ENCODE measurements at regions not wholly inside any gene's neighbourhood (a gene's known extent, or its start where the extent isn't known, plus 50 kb on each side); places are given as distances from the start of the nearest gene placed in this dataset.

GRCh38 chr11:134932761-134933160, 520.7 kb upstream of the B3GAT1 start:
- Histone ChIP-seq H3K4me3 (no peak overlapping the region), H3K27ac (no peak overlapping the region), H3K4me1 (ENCODE audit: insufficient read depth) (no peaks in the 10 kb centered on the region), H3K36me3 (no peaks in the 10 kb centered on the region), H3K9me3 (no peaks in the 10 kb centered on the region), H3K27me3 (no peaks in the 10 kb centered on the region)
- no peak for DNase-seq
- intact Hi-C loops (cut with DNase I): no loop called here
- 45 to 56% (median 49%) methylated on average over 3 of the region's 3 CpGs for WGBS, 3 donors
- TF ChIP-seq CTCF (IDR thresholded peaks at IDR 0.05): no peak
- TF ChIP-seq POLR2A (IDR thresholded peaks at IDR 0.05): no peak
- TF ChIP-seq EP300 (IDR thresholded peaks at IDR 0.05): no peak

GRCh38 chr11:134925432-134925831, 513.4 kb upstream of the B3GAT1 start:
- WGBS, 3 donors: 91 to 95% (median 93%) methylated on average over 3 of the region's 3 CpGs
- H3K36me3 ChIP-seq: no peaks in the 10 kb centered on the region
- no peaks in the 10 kb centered on the region for H3K9me3 ChIP-seq
- intact Hi-C loops (cut with DNase I): no loop called here
- no peak for TF ChIP-seq POLR2A (IDR thresholded peaks at IDR 0.05)
- no peak for TF ChIP-seq EP300 (IDR thresholded peaks at IDR 0.05)
- TF ChIP-seq CTCF (IDR thresholded peaks at IDR 0.05): no peak
- no peak overlapping the region for H3K27ac ChIP-seq
- no peak overlapping the region for H3K4me3 ChIP-seq
- no peaks in the 10 kb centered on the region for H3K4me1 ChIP-seq (ENCODE audit: insufficient read depth)
- no peaks in the 10 kb centered on the region for H3K27me3 ChIP-seq
- DNase-seq: no peak

- H3K4me3 ChIP-seq: no peak overlapping the region
- H3K27me3 ChIP-seq: no peaks in the 10 kb centered on the region
- H3K4me1 ChIP-seq (ENCODE audit: insufficient read depth): no peaks in the 10 kb centered on the region
- H3K36me3 ChIP-seq: no peaks in the 10 kb centered on the region
- no peaks in the 10 kb centered on the region for H3K9me3 ChIP-seq
- TF ChIP-seq POLR2A (IDR thresholded peaks at IDR 0.05): no peak
- TF ChIP-seq CTCF (IDR thresholded peaks at IDR 0.05): no peak
- no peak for TF ChIP-seq EP300 (IDR thresholded peaks at IDR 0.05)
- no peak overlapping the region for H3K27ac ChIP-seq
- intact Hi-C loops (cut with DNase I): no loop called here
- no peak for DNase-seq
- WGBS, 3 donors: 66 to 73% (median 67%) methylated on average over 7 of the region's 7 CpGs
These were observed 511.4 kb upstream of the B3GAT1 start for GRCh38 chr11:134923441-134923840.

GRCh38 chr11:134921938-134922337, 509.9 kb upstream of the B3GAT1 start:
- intact Hi-C loops (cut with DNase I): no loop called here
- TF ChIP-seq CTCF (IDR thresholded peaks at IDR 0.05) (no peak), POLR2A (IDR thresholded peaks at IDR 0.05) (no peak), EP300 (IDR thresholded peaks at IDR 0.05) (no peak)
- H3K27ac ChIP-seq: no peak overlapping the region
- 52 to 62% (median 61%) methylated on average over 3 of the region's 3 CpGs for whole genome bisulfite sequencing, 3 donors
- H3K4me3 ChIP-seq: no peak overlapping the region
- no peaks in the 10 kb centered on the region for H3K36me3 ChIP-seq
- H3K27me3 ChIP-seq: no peaks in the 10 kb centered on the region
- no peaks in the 10 kb centered on the region for H3K4me1 ChIP-seq (ENCODE audit: insufficient read depth)
- DNase-seq: no peak
- H3K9me3 ChIP-seq: no peaks in the 10 kb centered on the region
